Astrocyte (in vitro differentiated cells and primary cell): ENCODE measurements at regions not wholly inside any gene's neighbourhood (a gene's known extent, or its start where the extent isn't known, plus 50 kb on each side); places are given as distances from the start of the nearest gene placed in this dataset.

Experiments used
- EZH2 ChIP-seq: IDR thresholded peaks from 2 replicates; pipeline ENCODE4 v1.6.1; 2012; ENCODE audit warnings: mild to moderate bottlenecking, low read length, inconsistent platforms; ENCODE audit not compliant: insufficient read depth
- TF ChIP-seq, protein P1 (sequence below): IDR thresholded peaks from 2 replicates; pipeline ENCODE4 v1.5.1; 2011; ENCODE audit warnings: low read depth, mild to moderate bottlenecking, inconsistent platforms, low read length, moderate library complexity; ENCODE audit not compliant: insufficient read depth

DNA sequence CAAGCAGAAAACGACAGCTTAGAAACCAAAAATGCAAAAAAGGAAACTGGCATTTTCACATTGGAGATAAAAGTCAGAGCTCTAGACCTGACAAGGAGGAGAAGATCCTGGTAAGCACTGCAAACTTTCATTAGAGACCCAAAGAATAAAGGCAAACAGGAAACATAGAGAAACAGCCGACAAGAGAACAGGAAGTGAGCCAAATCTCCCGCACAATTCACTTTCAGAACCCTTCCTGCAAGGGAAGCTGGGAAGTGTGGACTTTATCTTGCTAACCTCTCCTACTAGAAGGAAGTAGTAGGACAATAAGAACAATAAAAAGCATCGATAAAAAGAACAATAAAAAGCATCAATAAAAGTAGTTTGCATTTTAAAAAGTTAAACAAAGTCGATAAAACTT lies 417.8 kb upstream of the SPHKAP start:
- TF ChIP-seq, protein P1, sequence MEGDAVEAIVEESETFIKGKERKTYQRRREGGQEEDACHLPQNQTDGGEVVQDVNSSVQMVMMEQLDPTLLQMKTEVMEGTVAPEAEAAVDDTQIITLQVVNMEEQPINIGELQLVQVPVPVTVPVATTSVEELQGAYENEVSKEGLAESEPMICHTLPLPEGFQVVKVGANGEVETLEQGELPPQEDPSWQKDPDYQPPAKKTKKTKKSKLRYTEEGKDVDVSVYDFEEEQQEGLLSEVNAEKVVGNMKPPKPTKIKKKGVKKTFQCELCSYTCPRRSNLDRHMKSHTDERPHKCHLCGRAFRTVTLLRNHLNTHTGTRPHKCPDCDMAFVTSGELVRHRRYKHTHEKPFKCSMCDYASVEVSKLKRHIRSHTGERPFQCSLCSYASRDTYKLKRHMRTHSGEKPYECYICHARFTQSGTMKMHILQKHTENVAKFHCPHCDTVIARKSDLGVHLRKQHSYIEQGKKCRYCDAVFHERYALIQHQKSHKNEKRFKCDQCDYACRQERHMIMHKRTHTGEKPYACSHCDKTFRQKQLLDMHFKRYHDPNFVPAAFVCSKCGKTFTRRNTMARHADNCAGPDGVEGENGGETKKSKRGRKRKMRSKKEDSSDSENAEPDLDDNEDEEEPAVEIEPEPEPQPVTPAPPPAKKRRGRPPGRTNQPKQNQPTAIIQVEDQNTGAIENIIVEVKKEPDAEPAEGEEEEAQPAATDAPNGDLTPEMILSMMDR, result no peak
- no peak for TF ChIP-seq EZH2
